HG02943 (cell line): ENCODE measurements at regions not wholly inside any gene's neighbourhood (a gene's known extent, or its start where the extent isn't known, plus 50 kb on each side); places are given as distances from the start of the nearest gene placed in this dataset.

ENCODE experiments used
- ATAC-seq: cut with Tn5 transposase; IDR thresholded peaks from one replicate; pipeline ENCODE4 v1.9.1; 2021; ENCODE audit warnings: mild to moderate bottlenecking, low read depth, moderate library complexity; ENCODE audit not compliant: unreplicated experiment

GRCh38 chr10:4373098-4373497, 452.9 kb upstream of the AKR1E2 start:
- no peak for ATAC-seq

GRCh38 chr10:4372601-4373000, 453.4 kb upstream of the AKR1E2 start:
- no peak for ATAC-seq

- ATAC-seq = no peak
Observed at GRCh38 chr10:4371691-4372295, 454.2 kb upstream of the AKR1E2 start.

- ATAC-seq = no peak
Observed at GRCh38 chr10:4370376-4370775, 455.6 kb upstream of the AKR1E2 start.

- no peak for ATAC-seq
Observed at GRCh38 chr10:4361581-4361980, 464.4 kb upstream of the AKR1E2 start.

DNA sequence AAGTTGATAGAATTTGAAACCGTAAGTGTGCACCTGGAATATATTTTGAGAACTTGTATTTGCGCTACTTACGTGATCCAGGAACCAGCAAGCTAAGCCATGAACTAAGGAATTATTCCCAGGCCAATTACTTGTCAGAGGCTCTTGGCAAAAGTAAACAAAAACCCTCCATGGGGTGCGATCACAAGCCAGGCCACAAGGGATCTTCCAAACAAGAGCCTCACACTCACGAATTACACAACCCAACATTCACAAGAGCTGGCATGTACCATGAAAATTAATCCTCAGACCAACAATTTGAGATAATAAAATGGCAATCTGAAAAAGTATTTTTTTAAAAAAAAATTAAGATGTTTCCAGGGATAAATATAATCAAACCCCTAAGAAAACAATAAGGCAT, 467.0 kb upstream of the AKR1E2 start:
- ATAC-seq = no peak

DNA sequence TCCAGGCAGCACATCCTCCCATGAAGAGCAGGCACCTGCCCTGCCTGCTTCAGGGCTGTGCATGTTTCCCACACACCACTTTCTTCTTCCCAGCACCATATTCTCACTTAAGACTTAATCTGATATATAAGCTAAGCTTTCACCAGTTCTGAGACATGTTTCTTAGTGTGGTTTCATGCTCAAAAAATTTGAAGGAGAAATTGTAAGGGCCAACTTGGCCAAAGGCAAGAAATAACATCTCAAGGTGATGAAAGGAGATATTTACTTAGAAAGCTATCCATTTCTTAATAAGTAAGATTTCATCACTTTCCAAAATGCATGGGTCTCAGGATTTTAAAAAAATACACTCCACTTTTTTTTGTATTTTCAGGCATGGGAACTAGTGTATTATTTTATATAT, 468.1 kb upstream of the AKR1E2 start:
- ATAC-seq = no peak

- ATAC-seq = no peak
Observed at GRCh38 chr10:4355350-4355749, 470.7 kb upstream of the AKR1E2 start.

- ATAC-seq = no peak
Observed at GRCh38 chr10:4354382-4354812, 471.6 kb upstream of the AKR1E2 start.

GRCh38 chr10:4353964-4354363, 472.0 kb upstream of the AKR1E2 start:
- ATAC-seq = no peak

GRCh38 chr10:4353059-4353655, 472.9 kb upstream of the AKR1E2 start:
- ATAC-seq = no peak

- ATAC-seq = no peak
Observed at GRCh38 chr10:4352414-4352961, 473.5 kb upstream of the AKR1E2 start.

- no peak for ATAC-seq
Observed at GRCh38 chr10:4351723-4352413, 474.1 kb upstream of the AKR1E2 start.

- no peak for ATAC-seq
Observed at GRCh38 chr10:4347397-4347796, 478.6 kb upstream of the AKR1E2 start.

GRCh38 chr10:4345877-4346646, 479.9 kb upstream of the AKR1E2 start:
- no peak for ATAC-seq

DNA sequence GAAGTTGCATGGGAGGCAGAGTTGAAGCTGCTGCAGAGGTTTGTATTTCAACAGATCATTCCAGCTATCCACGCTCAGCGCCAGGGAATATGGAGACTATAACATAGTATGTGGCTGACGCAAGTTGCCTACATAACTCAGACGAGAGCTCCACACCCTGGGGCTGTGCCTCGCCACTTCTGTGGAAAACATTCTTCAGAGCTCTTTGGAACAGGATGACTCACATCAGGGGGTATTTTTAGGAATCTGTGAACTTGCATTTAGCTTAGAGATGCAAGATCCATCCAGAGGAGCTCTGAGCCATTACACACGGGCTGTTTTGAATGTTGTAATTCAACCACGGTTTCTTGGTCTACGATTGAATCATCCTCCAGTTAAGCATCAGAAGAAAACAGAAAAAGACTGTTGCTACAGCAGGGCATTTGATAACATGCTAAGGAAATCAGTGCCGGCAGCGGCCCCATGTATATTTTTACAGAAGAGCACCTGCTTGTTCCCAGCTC, 481.5 kb upstream of the AKR1E2 start:
- no peak for ATAC-seq

DNA sequence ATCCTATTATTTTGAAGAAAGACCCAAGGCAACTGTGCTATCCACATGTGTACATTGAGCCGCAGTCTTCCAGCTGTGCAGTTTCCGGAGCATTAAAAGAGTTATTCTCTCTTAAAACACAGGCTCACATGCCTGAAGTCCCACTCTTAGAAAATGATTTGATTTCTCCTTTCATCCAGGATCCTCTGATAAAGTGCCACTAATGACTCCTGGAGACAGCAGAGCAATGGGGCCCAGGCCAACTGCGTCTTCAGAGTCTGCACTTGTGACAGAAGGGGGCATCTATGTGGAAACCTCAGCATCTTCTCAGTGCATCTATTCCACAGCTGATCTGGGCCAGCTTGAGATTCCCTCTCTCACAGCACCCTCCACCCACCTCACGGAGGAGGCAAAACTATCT, 482.1 kb upstream of the AKR1E2 start:
- ATAC-seq = no peak

GRCh38 chr10:4343091-4343490, 482.9 kb upstream of the AKR1E2 start:
- ATAC-seq = no peak

DNA sequence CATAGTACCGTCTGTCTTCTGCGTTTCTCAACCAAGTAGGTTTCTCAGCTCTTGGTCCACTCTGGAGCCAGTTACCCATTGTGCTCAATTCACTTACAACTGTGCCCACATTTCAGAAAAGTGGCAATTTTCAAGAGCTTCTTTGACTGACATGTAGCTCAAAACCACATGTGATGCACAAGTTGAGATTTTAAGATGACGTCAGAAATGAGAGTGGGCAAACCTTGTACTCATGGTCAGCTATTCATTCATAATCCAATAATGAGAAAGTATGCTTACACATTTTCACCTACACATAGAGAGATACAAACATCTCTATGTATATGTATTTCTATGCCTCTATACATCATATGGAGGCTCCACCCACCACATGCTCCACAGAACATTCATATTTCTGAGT, 487.2 kb upstream of the AKR1E2 start:
- ATAC-seq = no peak

DNA sequence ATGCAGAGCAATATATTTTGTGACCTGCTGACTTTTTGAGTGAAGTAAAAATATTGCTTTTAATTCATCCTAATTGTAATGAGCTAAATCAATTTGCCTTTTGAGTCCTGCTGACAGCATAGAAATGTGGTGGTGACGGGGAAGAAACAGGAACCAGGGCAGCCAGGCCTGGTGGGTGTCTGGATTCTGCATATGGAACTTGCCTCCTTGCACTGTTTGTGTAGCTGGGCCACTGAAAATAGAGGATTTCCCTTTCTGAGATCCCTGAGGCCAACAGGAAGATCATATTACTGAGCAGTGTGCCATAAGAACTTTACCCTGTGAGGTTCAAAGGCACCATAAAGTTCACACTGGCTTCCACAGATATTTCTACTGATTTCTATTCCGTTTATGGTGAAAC, 488.4 kb upstream of the AKR1E2 start:
- no peak for ATAC-seq

- no peak for ATAC-seq
Observed at GRCh38 chr10:4334871-4335270, 491.1 kb upstream of the AKR1E2 start.
